Activated CD8-positive, alpha-beta memory T cell treated with anti-CD3 and anti-CD28 coated beads for 24 hours (primary cell): ENCODE measurements at regions not wholly inside any gene's neighbourhood (a gene's known extent, or its start where the extent isn't known, plus 50 kb on each side); places are given as distances from the start of the nearest gene placed in this dataset.
A peak's percentile ranks its signal among the peaks of the same experiment; 100 is the strongest.

ENCODE experiments used
- DNase-seq: peaks from one replicate; pipeline ENCODE4 v3.0.0-alpha.2; 2020

- DNase-seq, result no peak
These were observed 308.9 kb downstream of the ZEB2 start for GRCh38 chr2:144211065-144211464.

- DNase-seq, result no peak
These were observed 309.8 kb downstream of the ZEB2 start for GRCh38 chr2:144210076-144210475.

GRCh38 chr2:144208924-144209323 is 311.0 kb downstream of the ZEB2 start:
- no peak for DNase-seq

GRCh38 chr2:144206019-144206418 is 313.9 kb downstream of the ZEB2 start:
- no peak for DNase-seq

- no peak for DNase-seq
These were observed 318.0 kb downstream of the ZEB2 start for GRCh38 chr2:144201868-144202468.

GRCh38 chr2:144201126-144201525 is 318.8 kb downstream of the ZEB2 start:
- no peak for DNase-seq

- no peak for DNase-seq
These were observed 321.8 kb downstream of the ZEB2 start for GRCh38 chr2:144198116-144198515.

- no peak for DNase-seq
These were observed 325.4 kb downstream of the ZEB2 start for GRCh38 chr2:144194326-144195071.

GRCh38 chr2:144190908-144191605 is 328.9 kb downstream of the ZEB2 start:
- DNase-seq, result no peak

- peak; percentile 81 for DNase-seq
These were observed 336.2 kb downstream of the ZEB2 start for GRCh38 chr2:144183727-144184126.

GRCh38 chr2:144181001-144181400 is 338.9 kb downstream of the ZEB2 start:
- no peak for DNase-seq

GRCh38 chr2:144180131-144180530 is 339.8 kb downstream of the ZEB2 start:
- DNase-seq, result no peak

GRCh38 chr2:144170179-144170578 is 349.7 kb downstream of the ZEB2 start:
- DNase-seq, result no peak

GRCh38 chr2:144166743-144167142 is 353.2 kb downstream of the ZEB2 start:
- no peak for DNase-seq

GRCh38 chr2:144165599-144166250 is 354.2 kb downstream of the ZEB2 start:
- no peak for DNase-seq

- DNase-seq, result no peak
These were observed 356.3 kb downstream of the ZEB2 start for GRCh38 chr2:144163592-144163991.

- peak; percentile 64 for DNase-seq
These were observed 357.3 kb downstream of the ZEB2 start for GRCh38 chr2:144162652-144163051.

GRCh38 chr2:144161061-144161460 is 358.9 kb downstream of the ZEB2 start:
- DNase-seq, result no peak

- no peak for DNase-seq
These were observed 360.7 kb downstream of the ZEB2 start for GRCh38 chr2:144159240-144159639.

GRCh38 chr2:144158096-144158495 is 361.8 kb downstream of the ZEB2 start:
- no peak for DNase-seq

- no peak for DNase-seq
These were observed 362.9 kb downstream of the ZEB2 start for GRCh38 chr2:144156736-144157640.

- no peak for DNase-seq
These were observed 365.7 kb downstream of the ZEB2 start for GRCh38 chr2:144154205-144154604.
